PC-9 (cell line): ENCODE measurements at regions not wholly inside any gene's neighbourhood (a gene's known extent, or its start where the extent isn't known, plus 50 kb on each side); places are given as distances from the start of the nearest gene placed in this dataset.
"Not testable (repeated sequence)": the region's sequence is repeated elsewhere in the genome, so short reads cannot be mapped to it uniquely, and the experiment has no call there.

ENCODE experiments used
- BruUV-seq: library from RNA; stranded (reverse); fragments of 400-500 nt; replicated peaks from 2 replicates; lab custom pipeline; 2021; lab: Mats Ljungman, UMichigan
- CTCF ChIA-PET: fragments of 300-600 bp; sonication (Branson Sonifier 250); formaldehyde crosslinking; loops from one replicate; lab custom pipeline; 2022; ENCODE audit warnings: antibody characterized with exemption; lab: Charles Lee
- POLR2A ChIA-PET: fragments of 300-600 bp; sonication (Branson Sonifier 250); formaldehyde crosslinking; loops from one replicate; lab custom pipeline; 2022; ENCODE audit warnings: antibody characterized with exemption; ENCODE audit not compliant: unreplicated experiment; lab: Charles Lee
- DNase-seq, 2 experiments: peaks; one replicate each; pipeline versions ENCODE4 v3.0.0 to v3.0.0-alpha.2; 2015 to 2022; ENCODE audit warnings: mixed read lengths in 1 of 2
- H2AFZ ChIP-seq: fragments of 200-600 bp; sonication (generic); 2 replicates; pipeline ENCODE4 v1.8.1; 2017; ENCODE audit warnings: antibody characterized with exemption
- H3F3A ChIP-seq: fragments of 200-600 bp; sonication (generic); 2 replicates; pipeline ENCODE4 v1.8.1; 2017; ENCODE audit warnings: antibody characterized with exemption, mild to moderate bottlenecking, low read depth; ENCODE audit not compliant: insufficient read depth
- H3K27ac ChIP-seq: fragments of 200-600 bp; sonication (generic); 2 replicates; pipeline ENCODE4 v1.6.1; 2016; ENCODE audit warnings: mixed run types
- H3K27me3 ChIP-seq: fragments of 200-600 bp; sonication (generic); 2 replicates; pipeline ENCODE4 v1.6.1; 2016; ENCODE audit warnings: low read depth, mixed run types; ENCODE audit not compliant: insufficient read depth
- H3K36me3 ChIP-seq: fragments of 200-600 bp; sonication (generic); 2 replicates; pipeline ENCODE4 v1.6.1; 2016; ENCODE audit warnings: low read depth, mixed run types
- H3K4me1 ChIP-seq: fragments of 200-600 bp; sonication (generic); replicated peaks from 2 replicates; pipeline ENCODE4 v1.6.1; 2016; ENCODE audit warnings: mixed run types; ENCODE audit not compliant: insufficient read depth
- H3K4me2 ChIP-seq: fragments of 200-600 bp; sonication (generic); 2 replicates; pipeline ENCODE4 v1.6.1; 2017; ENCODE audit warnings: mixed run types
- H3K4me3 ChIP-seq: fragments of 200-600 bp; sonication (generic); 2 replicates; pipeline ENCODE4 v1.6.1; 2016; ENCODE audit warnings: mixed run types
- H3K79me2 ChIP-seq: fragments of 200-600 bp; sonication (generic); 2 replicates; pipeline ENCODE4 v1.6.1; 2017; ENCODE audit warnings: low read depth, mixed run types
- H3K9me2 ChIP-seq: fragments of 200-600 bp; sonication (generic); 2 replicates; pipeline ENCODE4 v1.8.1; 2017; ENCODE audit warnings: mild to moderate bottlenecking; ENCODE audit not compliant: insufficient read depth
- H3K9me3 ChIP-seq: fragments of 200-600 bp; sonication (generic); 2 replicates; pipeline ENCODE4 v1.8.1; 2016; ENCODE audit warnings: low read depth; ENCODE audit not compliant: insufficient read depth
- H4K20me1 ChIP-seq: fragments of 200-600 bp; sonication (generic); 2 replicates; pipeline ENCODE4 v1.8.1; 2017; ENCODE audit not compliant: insufficient read depth
- intact Hi-C: fragments of 100-400 bp; cut with micrococcal nuclease; formaldehyde crosslinking; loops from one replicate; pipeline ENCODE4 v1.10.0; 2022; ENCODE audit not compliant: unreplicated experiment

GRCh38 chr2:111355823-111356511 is 235.3 kb downstream of the BCL2L11 start:
- H4K20me1 ChIP-seq, intact Hi-C loops, H2AFZ ChIP-seq, H3K79me2 ChIP-seq, H3K27me3 ChIP-seq, H3K9me2 ChIP-seq, BruUV-seq, H3F3A ChIP-seq, H3K4me3 ChIP-seq, POLR2A ChIA-PET, H3K4me2 ChIP-seq, H3K9me3 ChIP-seq, H3K4me1 ChIP-seq, DNase-seq, H3K27ac ChIP-seq, H3K36me3 ChIP-seq, CTCF ChIA-PET: not testable (repeated sequence)

- H4K20me1 ChIP-seq, H2AFZ ChIP-seq, H3K36me3 ChIP-seq, BruUV-seq, H3K79me2 ChIP-seq, H3K4me3 ChIP-seq, H3K9me2 ChIP-seq, H3K4me1 ChIP-seq, CTCF ChIA-PET, H3K27ac ChIP-seq, intact Hi-C loops, H3K4me2 ChIP-seq, H3K9me3 ChIP-seq, H3K27me3 ChIP-seq, POLR2A ChIA-PET, H3F3A ChIP-seq: not testable (repeated sequence)
- DNase-seq: peak; percentile 35 to 85
Observed at GRCh38 chr2:111356512-111357031, 235.9 kb downstream of the BCL2L11 start.

- H3K9me3 ChIP-seq, POLR2A ChIA-PET, H3F3A ChIP-seq, H3K4me3 ChIP-seq, intact Hi-C loops, BruUV-seq, H3K9me2 ChIP-seq, H4K20me1 ChIP-seq, H3K36me3 ChIP-seq, H3K27me3 ChIP-seq, H3K27ac ChIP-seq, H2AFZ ChIP-seq, DNase-seq, H3K4me1 ChIP-seq, CTCF ChIA-PET, H3K79me2 ChIP-seq, H3K4me2 ChIP-seq: not testable (repeated sequence)
Observed at GRCh38 chr2:111365986-111366640, 245.4 kb downstream of the BCL2L11 start.

- H3K79me2 ChIP-seq, DNase-seq, H3K4me1 ChIP-seq, H3K9me2 ChIP-seq, H4K20me1 ChIP-seq, H3K27me3 ChIP-seq, H3K9me3 ChIP-seq, H3F3A ChIP-seq, CTCF ChIA-PET, H2AFZ ChIP-seq, H3K4me3 ChIP-seq, H3K27ac ChIP-seq, H3K4me2 ChIP-seq, intact Hi-C loops, H3K36me3 ChIP-seq, POLR2A ChIA-PET, BruUV-seq: not testable (repeated sequence)
Observed at GRCh38 chr2:111366641-111367029, 245.9 kb downstream of the BCL2L11 start.

- H3K4me1 ChIP-seq, H3K4me3 ChIP-seq, CTCF ChIA-PET, H3K9me2 ChIP-seq, H4K20me1 ChIP-seq, DNase-seq, intact Hi-C loops, H2AFZ ChIP-seq, POLR2A ChIA-PET, H3K4me2 ChIP-seq, H3K9me3 ChIP-seq, H3K36me3 ChIP-seq, H3K27me3 ChIP-seq, BruUV-seq, H3F3A ChIP-seq, H3K79me2 ChIP-seq: not testable (repeated sequence)
- H3K27ac ChIP-seq: peak overlapping the region; percentile 47; the same call in 1 of the 2 replicates
Observed at GRCh38 chr2:111367080-111367479, 246.4 kb downstream of the BCL2L11 start.

- H3K36me3 ChIP-seq, POLR2A ChIA-PET, H3K4me1 ChIP-seq, intact Hi-C loops, CTCF ChIA-PET, H3K79me2 ChIP-seq, H3K27me3 ChIP-seq, H2AFZ ChIP-seq, H3K4me2 ChIP-seq, H3F3A ChIP-seq, H3K4me3 ChIP-seq, H3K9me3 ChIP-seq, H3K9me2 ChIP-seq, BruUV-seq, H4K20me1 ChIP-seq: not testable (repeated sequence)
- peak overlapping the region; percentile 47; the same call in 1 of the 2 replicates for H3K27ac ChIP-seq
- DNase-seq: peak; percentile 4 to 36
Observed at GRCh38 chr2:111367871-111368270, 247.2 kb downstream of the BCL2L11 start.

- H2AFZ ChIP-seq, BruUV-seq, H3K9me2 ChIP-seq, H3K27me3 ChIP-seq, H3F3A ChIP-seq, H3K4me2 ChIP-seq, POLR2A ChIA-PET, H3K27ac ChIP-seq, intact Hi-C loops, H4K20me1 ChIP-seq, H3K79me2 ChIP-seq, H3K4me3 ChIP-seq, H3K36me3 ChIP-seq, DNase-seq, H3K9me3 ChIP-seq, H3K4me1 ChIP-seq, CTCF ChIA-PET: not testable (repeated sequence)
Observed at GRCh38 chr2:111368288-111368687, 247.6 kb downstream of the BCL2L11 start.
